ENCODE measurements at regions not wholly inside any gene's neighbourhood (a gene's known extent, or its start where the extent isn't known, plus 50 kb on each side); places are given as distances from the start of the nearest gene placed in this dataset.

DNA sequence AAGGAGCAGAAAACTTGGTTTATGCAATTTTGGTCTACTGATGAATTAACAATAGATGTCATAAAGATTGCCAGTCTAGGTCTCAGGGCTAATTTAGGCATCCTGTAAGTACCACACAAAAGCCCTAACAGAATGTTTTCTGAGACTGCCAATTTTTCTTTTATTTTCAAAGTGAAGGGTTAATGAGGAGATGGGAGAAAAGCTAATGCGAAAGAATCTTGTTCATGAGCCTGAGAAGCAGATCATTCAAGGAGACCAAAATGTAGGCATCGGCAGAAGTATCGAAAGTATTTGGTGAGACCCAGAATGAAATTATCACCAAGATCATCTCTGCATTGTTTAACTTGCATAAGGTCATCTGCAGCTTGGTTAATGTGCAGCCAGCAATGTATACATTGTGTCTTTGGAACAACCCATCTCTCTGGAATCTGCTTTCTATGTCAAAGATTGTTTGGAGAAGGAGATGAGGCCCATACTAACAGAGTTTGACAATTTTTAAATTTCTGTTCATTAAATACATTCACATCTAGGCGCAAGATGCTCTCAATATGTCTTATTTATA is 163.3 kb upstream of the GLI3 start:
- Histone ChIP-seq H3K27ac (no peak overlapping the region), H3K4me3 (no peak overlapping the region), H3K9me3 (no peaks in the 10 kb centered on the region), H3K27me3 (no peaks in the 10 kb centered on the region), H3K36me3 (ENCODE audit: low read depth, missing control alignments) (no peaks in the 10 kb centered on the region), H3K4me1 (no peaks in the 10 kb centered on the region)
- intact Hi-C loops (cut with DNase I; ENCODE audit: low total_unique reads) = no loop called here
- no peak for TF ChIP-seq CTCF (IDR thresholded peaks at IDR 0.05)
- TF ChIP-seq POLR2A (IDR thresholded peaks at IDR 0.05) = no peak
- WGBS, 2 donors = 94 to 95% methylated on average over 4 of the region's 4 CpGs
- DNase-seq = no peak

- H3K36me3 ChIP-seq (ENCODE audit: low read depth, missing control alignments) = no peaks in the 10 kb centered on the region
- H3K27ac ChIP-seq = no peak overlapping the region
- DNase-seq = no peak
- intact Hi-C loops (cut with DNase I; ENCODE audit: low total_unique reads) = no loop called here
- no peaks in the 10 kb centered on the region for H3K27me3 ChIP-seq
- no peaks in the 10 kb centered on the region for H3K4me1 ChIP-seq
- H3K4me3 ChIP-seq = no peak overlapping the region
- H3K9me3 ChIP-seq = no peaks in the 10 kb centered on the region
- no peak for TF ChIP-seq CTCF (IDR thresholded peaks at IDR 0.05)
- TF ChIP-seq POLR2A (IDR thresholded peaks at IDR 0.05) = no peak
Observed at GRCh38 chr7:42395607-42396006, 158.6 kb upstream of the GLI3 start.

DNA sequence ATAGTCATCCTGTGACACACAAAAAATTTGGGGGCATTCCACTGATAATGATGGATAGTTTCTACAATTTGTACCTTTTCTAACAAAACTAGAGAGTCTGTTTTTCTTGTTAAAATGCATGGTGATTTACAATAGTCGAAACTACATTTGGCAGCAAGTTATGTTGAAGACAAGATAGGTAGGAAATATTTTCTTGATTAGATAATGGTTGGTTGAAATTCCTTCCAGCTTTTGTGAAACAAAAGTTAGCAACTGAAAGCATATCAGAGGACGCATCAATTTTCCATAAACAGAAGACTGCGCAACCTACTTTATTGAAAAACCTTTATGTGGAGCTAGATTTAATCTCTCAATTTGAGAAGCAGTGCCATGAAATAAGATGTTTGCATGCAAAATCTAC is 155.8 kb upstream of the GLI3 start:
- no peak overlapping the region for H3K27ac ChIP-seq
- TF ChIP-seq POLR2A (IDR thresholded peaks at IDR 0.05) (no peak), CTCF (IDR thresholded peaks at IDR 0.05) (no peak)
- H3K36me3 ChIP-seq (ENCODE audit: low read depth, missing control alignments) = no peaks in the 10 kb centered on the region
- H3K27me3 ChIP-seq = no peaks in the 10 kb centered on the region
- no peak for DNase-seq
- no peaks in the 10 kb centered on the region for H3K9me3 ChIP-seq
- intact Hi-C loops (cut with DNase I; ENCODE audit: low total_unique reads) = no loop called here
- no peak overlapping the region for H3K4me3 ChIP-seq
- 92 to 94% methylated on average over 3 of the region's 3 CpGs for WGBS, 2 donors
- no peaks in the 10 kb centered on the region for H3K4me1 ChIP-seq

GRCh38 chr7:42389697-42390096 is 152.7 kb upstream of the GLI3 start:
- DNase-seq = no peak
- Histone ChIP-seq H3K36me3 (ENCODE audit: low read depth, missing control alignments) (no peaks in the 10 kb centered on the region), H3K9me3 (no peaks in the 10 kb centered on the region), H3K27me3 (no peaks in the 10 kb centered on the region), H3K4me1 (no peaks in the 10 kb centered on the region), H3K4me3 (no peak overlapping the region), H3K27ac (no peak overlapping the region)
- intact Hi-C loops (cut with DNase I; ENCODE audit: low total_unique reads) = no loop called here
- TF ChIP-seq POLR2A (IDR thresholded peaks at IDR 0.05) = no peak
- no peak for TF ChIP-seq CTCF (IDR thresholded peaks at IDR 0.05)
- WGBS, 2 donors = 94% methylated on average over 1 of the region's 1 CpG

- no peaks in the 10 kb centered on the region for H3K27me3 ChIP-seq
- DNase-seq = no peak
- 89 to 93% methylated on average over 3 of the region's 3 CpGs for WGBS, 2 donors
- no peaks in the 10 kb centered on the region for H3K4me1 ChIP-seq
- no peak overlapping the region for H3K27ac ChIP-seq
- no peaks in the 10 kb centered on the region for H3K36me3 ChIP-seq (ENCODE audit: low read depth, missing control alignments)
- intact Hi-C loops (cut with DNase I; ENCODE audit: low total_unique reads) = no loop called here
- H3K9me3 ChIP-seq = no peaks in the 10 kb centered on the region
- TF ChIP-seq CTCF (IDR thresholded peaks at IDR 0.05) = no peak
- TF ChIP-seq POLR2A (IDR thresholded peaks at IDR 0.05) = no peak
- no peak overlapping the region for H3K4me3 ChIP-seq
Observed at GRCh38 chr7:42385912-42386311, 148.9 kb upstream of the GLI3 start.
